CD4-positive, CD25-positive, alpha-beta regulatory T cell (primary cell): ENCODE measurements at regions not wholly inside any gene's neighbourhood (a gene's known extent, or its start where the extent isn't known, plus 50 kb on each side); places are given as distances from the start of the nearest gene placed in this dataset.
A peak's percentile ranks its signal among the peaks of the same experiment; 100 is the strongest.

Experiments
- ATAC-seq, 2 donors: fragments of 150-1000 bp; cut with Tn5 transposase; one replicate each; pipeline ENCODE4 v1.10.0; 2021; ENCODE audit warnings: low read depth in 2 of 2, moderate number of reproducible peaks in 2 of 2, moderate library complexity in 1 of 2
- DNase-seq, 3 donors: peaks; one replicate each; pipeline versions ENCODE4 v3.0.0 to v3.0.0-alpha.2; 2012 to 2022; ENCODE audit warnings: mixed read lengths in 1 of 3
- H3K27ac ChIP-seq: one replicate; pipeline ENCODE4 v1.7.0; 2013; ENCODE audit warnings: mild to moderate bottlenecking, low read length; ENCODE audit not compliant: insufficient read depth, poor library complexity, severe bottlenecking
- H3K27me3 ChIP-seq: one replicate; pipeline ENCODE4 v1.7.0; 2013; ENCODE audit warnings: low read length; ENCODE audit not compliant: control insufficient read depth, insufficient read depth
- H3K36me3 ChIP-seq: one replicate; pipeline ENCODE4 v1.7.0; 2013; ENCODE audit warnings: mild to moderate bottlenecking, low read length, moderate library complexity; ENCODE audit not compliant: control insufficient read depth, insufficient read depth
- H3K4me1 ChIP-seq: 2 replicates; pipeline ENCODE4 v1.7.0; 2013; ENCODE audit warnings: mild to moderate bottlenecking, low read length; ENCODE audit not compliant: insufficient read depth, control insufficient read depth, poor library complexity, severe bottlenecking
- H3K4me3 ChIP-seq: one replicate; pipeline ENCODE4 v1.7.0; 2013; ENCODE audit warnings: low read depth, mild to moderate bottlenecking, low read length, moderate library complexity
- H3K9me3 ChIP-seq, 2 experiments: 1 replicate in 1 of 2; 2 replicates in 1 of 2; pipeline ENCODE4 v1.7.0; 2013; ENCODE audit warnings: low read length in 2 of 2, mild to moderate bottlenecking in 1 of 2, moderate library complexity in 1 of 2; ENCODE audit not compliant: control insufficient read depth in 2 of 2
- H3K27ac Mint-ChIP-seq, 3 donors: one replicate each; pipeline ENCODE4 v1.8.0; 2020 to 2022; ENCODE audit warnings: mild to moderate bottlenecking in 3 of 3, mixed read lengths in 3 of 3, moderate library complexity in 2 of 3
- H3K27me3 Mint-ChIP-seq: one replicate; pipeline ENCODE4 v1.8.0; 2022; ENCODE audit warnings: mild to moderate bottlenecking, mixed read lengths
- H3K36me3 Mint-ChIP-seq: one replicate; pipeline ENCODE4 v1.8.0; 2020; ENCODE audit warnings: mixed read lengths
- H3K4me1 Mint-ChIP-seq, 4 donors: one replicate each; pipeline ENCODE4 v1.8.0; 2020 to 2022; ENCODE audit warnings: mixed read lengths in 4 of 4, mild to moderate bottlenecking in 1 of 4
- H3K4me3 Mint-ChIP-seq, 4 donors: one replicate each; pipeline ENCODE4 v1.8.0; 2020 to 2022; ENCODE audit warnings: mild to moderate bottlenecking in 4 of 4, mixed read lengths in 4 of 4, moderate library complexity in 3 of 4
- H3K9me3 Mint-ChIP-seq, 7 donors: one replicate each; pipeline ENCODE4 v1.8.0; 2020 to 2022; ENCODE audit warnings: mixed read lengths in 7 of 7, mild to moderate bottlenecking in 3 of 7, moderate library complexity in 2 of 7

DNA sequence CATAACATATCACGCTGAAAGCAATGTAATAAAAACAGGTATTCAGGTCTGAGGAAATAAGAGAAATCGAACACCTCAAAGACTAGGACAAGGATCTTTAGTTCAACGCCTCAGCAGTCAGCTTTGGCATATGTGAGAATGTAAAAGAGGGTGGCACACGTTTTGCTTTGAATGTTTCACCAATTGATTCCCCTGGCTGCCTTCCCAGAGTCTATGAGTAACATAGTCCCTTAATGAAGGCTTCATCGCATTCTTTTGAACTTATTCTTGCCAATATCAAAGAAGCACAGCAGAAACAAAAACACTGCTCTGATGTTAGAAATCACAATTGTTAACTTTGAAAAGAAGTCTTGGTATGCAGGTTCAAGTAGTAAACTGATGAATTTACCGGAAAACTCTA, 764.8 kb downstream of the ADGRL2 start:
- Mint-ChIP-seq H3K4me3 (no peak overlapping the region), H3K9me3 (peaks cover 0 to 10% (median 3%) of the 10 kb centered on the region in 7 donors), H3K27ac (no peak overlapping the region), H3K27me3 (no peaks in the 10 kb centered on the region), H3K4me1 (no peaks in the 10 kb centered on the region), H3K36me3 (no peaks in the 10 kb centered on the region)
- no peaks in the 10 kb centered on the region for H3K4me1 ChIP-seq
- no peaks in the 10 kb centered on the region for H3K36me3 ChIP-seq
- no peak overlapping the region for H3K27ac ChIP-seq
- no peak overlapping the region for H3K4me3 ChIP-seq
- DNase-seq (no peak), ATAC-seq (no peak)
- peaks cover 0 to 3% of the 10 kb centered on the region in 2 experiments for H3K9me3 ChIP-seq
- H3K27me3 ChIP-seq = no peaks in the 10 kb centered on the region

- H3K27me3 ChIP-seq = no peaks in the 10 kb centered on the region
- no peaks in the 10 kb centered on the region for H3K27me3 Mint-ChIP-seq
- H3K27ac Mint-ChIP-seq = no peak overlapping the region
- H3K36me3 ChIP-seq = no peaks in the 10 kb centered on the region
- H3K4me3 ChIP-seq = no peak overlapping the region
- H3K4me3 Mint-ChIP-seq = no peak overlapping the region
- no peaks in the 10 kb centered on the region for H3K4me1 ChIP-seq
- H3K36me3 Mint-ChIP-seq = no peaks in the 10 kb centered on the region
- DNase-seq (no peak), ATAC-seq (no peak)
- H3K4me1 Mint-ChIP-seq = no peaks in the 10 kb centered on the region
- H3K9me3 ChIP-seq = peaks cover 0 to 1% of the 10 kb centered on the region in 2 experiments
- no peak overlapping the region for H3K27ac ChIP-seq
- H3K9me3 Mint-ChIP-seq = peaks cover 0 to 7% (median 3%) of the 10 kb centered on the region in 7 donors
These were observed 764.4 kb downstream of the ADGRL2 start for GRCh38 chr1:82565146-82565545.

GRCh38 chr1:82564333-82564732, 763.6 kb downstream of the ADGRL2 start:
- DNase-seq = no peak
- Mint-ChIP-seq H3K9me3 (peaks cover 0 to 7% (median 1%) of the 10 kb centered on the region in 7 donors), H3K36me3 (no peaks in the 10 kb centered on the region), H3K27ac (no peak overlapping the region), H3K27me3 (no peaks in the 10 kb centered on the region), H3K4me1 (no peaks in the 10 kb centered on the region), H3K4me3 (no peak overlapping the region)
- Histone ChIP-seq H3K27me3 (no peaks in the 10 kb centered on the region), H3K27ac (no peak overlapping the region), H3K36me3 (no peaks in the 10 kb centered on the region), H3K4me3 (no peak overlapping the region), H3K9me3 (peaks cover 0 to 1% of the 10 kb centered on the region in 2 experiments), H3K4me1 (no peaks in the 10 kb centered on the region)
- ATAC-seq = no peak

- Histone ChIP-seq H3K4me1 (no peaks in the 10 kb centered on the region), H3K27ac (no peak overlapping the region), H3K36me3 (no peaks in the 10 kb centered on the region), H3K9me3 (peaks cover 0 to 1% of the 10 kb centered on the region in 2 experiments), H3K27me3 (no peaks in the 10 kb centered on the region), H3K4me3 (no peak overlapping the region)
- Mint-ChIP-seq H3K4me3 (no peak overlapping the region), H3K9me3 (peaks cover 0 to 9% (median 4%) of the 10 kb centered on the region in 7 donors), H3K27me3 (no peaks in the 10 kb centered on the region), H3K27ac (peak overlapping the region in 1 of 3 donors; percentile 57), H3K4me1 (no peaks in the 10 kb centered on the region), H3K36me3 (no peaks in the 10 kb centered on the region)
- DNase-seq = no peak
- no peak for ATAC-seq
These were observed 761.7 kb downstream of the ADGRL2 start for GRCh38 chr1:82562448-82562847.

DNA sequence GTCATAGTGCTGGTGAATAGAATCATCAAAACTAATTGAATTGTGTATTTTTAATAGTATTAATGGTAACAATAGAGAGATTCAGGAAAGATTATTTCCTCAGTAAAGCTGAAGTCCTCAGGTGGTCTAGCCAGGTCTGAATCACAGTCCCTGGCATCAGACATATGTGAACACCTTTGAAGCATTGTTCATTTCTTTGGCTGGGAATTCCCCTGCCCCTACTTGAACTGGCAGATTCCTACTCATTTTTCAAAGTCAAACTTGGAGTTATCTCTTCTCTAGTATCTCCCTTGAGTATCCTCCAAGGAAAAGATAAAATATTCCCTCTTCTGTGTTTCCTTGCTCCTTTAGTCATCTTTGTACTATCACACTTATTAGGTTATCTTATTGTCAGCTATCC, 759.8 kb downstream of the ADGRL2 start:
- no peak for ATAC-seq
- Histone ChIP-seq H3K36me3 (no peaks in the 10 kb centered on the region), H3K4me1 (no peaks in the 10 kb centered on the region), H3K27me3 (no peaks in the 10 kb centered on the region), H3K4me3 (no peak overlapping the region), H3K9me3 (no peaks in the 10 kb centered on the region), H3K27ac (no peak overlapping the region)
- Mint-ChIP-seq H3K36me3 (no peaks in the 10 kb centered on the region), H3K27ac (no peak overlapping the region), H3K4me3 (no peak overlapping the region), H3K27me3 (no peaks in the 10 kb centered on the region), H3K9me3 (peaks cover 0 to 12% (median 2%) of the 10 kb centered on the region in 7 donors), H3K4me1 (no peaks in the 10 kb centered on the region)
- no peak for DNase-seq

GRCh38 chr1:82555501-82555900, 754.8 kb downstream of the ADGRL2 start:
- ATAC-seq (no peak), DNase-seq (no peak)
- Histone ChIP-seq H3K27me3 (no peaks in the 10 kb centered on the region), H3K27ac (no peak overlapping the region), H3K9me3 (no peaks in the 10 kb centered on the region), H3K36me3 (no peaks in the 10 kb centered on the region), H3K4me1 (no peaks in the 10 kb centered on the region), H3K4me3 (no peak overlapping the region)
- H3K27ac Mint-ChIP-seq = no peak overlapping the region
- peaks cover 0 to 16% (median 8%) of the 10 kb centered on the region in 7 donors for H3K9me3 Mint-ChIP-seq
- H3K4me3 Mint-ChIP-seq = no peak overlapping the region
- no peaks in the 10 kb centered on the region for H3K27me3 Mint-ChIP-seq
- H3K36me3 Mint-ChIP-seq = no peaks in the 10 kb centered on the region
- H3K4me1 Mint-ChIP-seq = no peaks in the 10 kb centered on the region

DNA sequence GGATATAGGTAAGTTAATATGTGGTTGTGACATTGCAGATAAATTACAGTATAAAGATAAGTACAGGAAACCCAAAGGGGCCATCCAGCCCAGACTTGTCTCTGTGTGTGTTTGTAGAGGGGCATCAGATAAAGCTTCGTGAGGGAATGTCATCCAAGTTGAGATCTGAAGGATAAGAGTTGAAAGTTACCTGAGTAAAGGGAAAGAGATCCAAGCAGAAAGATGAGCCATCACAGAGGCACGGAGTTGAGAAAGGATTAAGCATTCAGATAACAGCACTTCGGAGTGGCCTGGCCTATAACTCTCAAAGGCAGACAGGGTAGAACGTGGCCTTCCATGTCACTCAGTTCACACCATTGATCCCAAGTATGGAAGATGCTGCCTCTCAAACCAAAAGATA, 749.1 kb downstream of the ADGRL2 start:
- H3K27ac Mint-ChIP-seq = no peak overlapping the region
- no peaks in the 10 kb centered on the region for H3K4me1 Mint-ChIP-seq
- Histone ChIP-seq H3K4me3 (no peak overlapping the region), H3K4me1 (no peaks in the 10 kb centered on the region), H3K27ac (no peak overlapping the region), H3K9me3 (no peaks in the 10 kb centered on the region), H3K36me3 (no peaks in the 10 kb centered on the region), H3K27me3 (no peaks in the 10 kb centered on the region)
- no peaks in the 10 kb centered on the region for H3K27me3 Mint-ChIP-seq
- no peak overlapping the region for H3K4me3 Mint-ChIP-seq
- peaks cover 3 to 31% (median 9%) of the 10 kb centered on the region in 7 donors for H3K9me3 Mint-ChIP-seq
- DNase-seq = no peak
- H3K36me3 Mint-ChIP-seq = no peaks in the 10 kb centered on the region
- ATAC-seq = no peak

GRCh38 chr1:82542766-82543165, 742.0 kb downstream of the ADGRL2 start:
- H3K4me3 Mint-ChIP-seq = no peak overlapping the region
- Histone ChIP-seq H3K4me1 (no peaks in the 10 kb centered on the region), H3K4me3 (no peak overlapping the region), H3K36me3 (no peaks in the 10 kb centered on the region), H3K27me3 (no peaks in the 10 kb centered on the region), H3K9me3 (no peaks in the 10 kb centered on the region), H3K27ac (no peak overlapping the region)
- no peaks in the 10 kb centered on the region for H3K4me1 Mint-ChIP-seq
- DNase-seq = no peak
- H3K27me3 Mint-ChIP-seq = no peaks in the 10 kb centered on the region
- ATAC-seq = no peak
- no peaks in the 10 kb centered on the region for H3K36me3 Mint-ChIP-seq
- no peak overlapping the region for H3K27ac Mint-ChIP-seq
- H3K9me3 Mint-ChIP-seq = peaks cover 4 to 34% (median 6%) of the 10 kb centered on the region in 7 donors
